MG63 (cell line): ENCODE measurements at regions not wholly inside any gene's neighbourhood (a gene's known extent, or its start where the extent isn't known, plus 50 kb on each side); places are given as distances from the start of the nearest gene placed in this dataset.
"Not testable (repeated sequence)": the region's sequence is repeated elsewhere in the genome, so short reads cannot be mapped to it uniquely, and the experiment has no call there.

Source experiments
- DNase-seq: peaks from one replicate; pipeline ENCODE4 v3.0.0-alpha.2; 2020
- H3K27me3 ChIP-seq: fragments of 250-450 bp; sonication (Bioruptor Pico); 2 replicates; pipeline ENCODE4 v1.5.1; 2020; ENCODE audit warnings: mild to moderate bottlenecking, moderate library complexity
- H3K36me3 ChIP-seq: fragments of 250-450 bp; sonication (Bioruptor Pico); 2 replicates; pipeline ENCODE4 v1.5.1; 2020; ENCODE audit warnings: mild to moderate bottlenecking, moderate library complexity
- H3K4me3 ChIP-seq: fragments of 250-450 bp; sonication (Bioruptor Pico); 2 replicates; pipeline ENCODE4 v1.5.1; 2020; ENCODE audit warnings: mild to moderate bottlenecking, moderate library complexity
- H3K9me3 ChIP-seq: fragments of 250-450 bp; sonication (Bioruptor Pico); 2 replicates; pipeline ENCODE4 v1.5.1; 2020; ENCODE audit warnings: mild to moderate bottlenecking, moderate library complexity

- DNase-seq = no peak
- Histone ChIP-seq H3K9me3 (no peaks in the 10 kb centered on the region), H3K4me3 (no peak overlapping the region), H3K36me3 (no peaks in the 10 kb centered on the region), H3K27me3 (peaks cover 50% of the 10 kb centered on the region)
Measured at GRCh38 chr20:48503166-48503815, 324.5 kb downstream of the PREX1 start.

- Histone ChIP-seq H3K4me3 (no peak overlapping the region), H3K36me3 (no peaks in the 10 kb centered on the region), H3K9me3 (no peaks in the 10 kb centered on the region), H3K27me3 (peaks cover 50% of the 10 kb centered on the region)
- DNase-seq = no peak
Measured at GRCh38 chr20:48502758-48503157, 325.0 kb downstream of the PREX1 start.

- no peak overlapping the region for H3K4me3 ChIP-seq
- peaks cover 50% of the 10 kb centered on the region for H3K27me3 ChIP-seq
- no peaks in the 10 kb centered on the region for H3K36me3 ChIP-seq
- no peak for DNase-seq
- no peaks in the 10 kb centered on the region for H3K9me3 ChIP-seq
Measured at GRCh38 chr20:48502016-48502415, 325.8 kb downstream of the PREX1 start.

GRCh38 chr20:48500900-48501299 is 326.9 kb downstream of the PREX1 start:
- DNase-seq, H3K9me3 ChIP-seq, H3K36me3 ChIP-seq, H3K4me3 ChIP-seq: not testable (repeated sequence)
- peaks cover 52% of the 10 kb centered on the region for H3K27me3 ChIP-seq

- not testable (repeated sequence) for H3K36me3 ChIP-seq, H3K9me3 ChIP-seq, H3K4me3 ChIP-seq, DNase-seq
- peaks cover 56% of the 10 kb centered on the region for H3K27me3 ChIP-seq
Measured at GRCh38 chr20:48498939-48499338, 328.9 kb downstream of the PREX1 start.

GRCh38 chr20:48498125-48498524 is 329.7 kb downstream of the PREX1 start:
- DNase-seq, H3K4me3 ChIP-seq: not testable (repeated sequence)

GRCh38 chr20:48493966-48494365 is 333.8 kb downstream of the PREX1 start:
- Histone ChIP-seq H3K27me3 (peaks cover 12% of the 10 kb centered on the region; the same call in 1 of the 2 replicates), H3K36me3 (no peaks in the 10 kb centered on the region), H3K9me3 (no peaks in the 10 kb centered on the region), H3K4me3 (no peak overlapping the region)
- no peak for DNase-seq

More at GRCh38 chr20:48498125-48498524, 329.7 kb downstream of the PREX1 start:
- peaks cover 50% of the 10 kb centered on the region for H3K27me3 ChIP-seq
- not testable (repeated sequence) for H3K36me3 ChIP-seq, H3K9me3 ChIP-seq

- H3K36me3 ChIP-seq, H3K9me3 ChIP-seq, H3K4me3 ChIP-seq, DNase-seq: not testable (repeated sequence)
- H3K27me3 ChIP-seq = peaks cover 11% of the 10 kb centered on the region; the same call in 1 of the 2 replicates
Measured at GRCh38 chr20:48493331-48493730, 334.5 kb downstream of the PREX1 start.

- DNase-seq = no peak
- Histone ChIP-seq H3K9me3 (no peaks in the 10 kb centered on the region), H3K4me3 (no peak overlapping the region), H3K36me3 (no peaks in the 10 kb centered on the region), H3K27me3 (peaks cover 11% of the 10 kb centered on the region; the same call in 1 of the 2 replicates)
Measured at GRCh38 chr20:48492715-48493070, 335.1 kb downstream of the PREX1 start.

- Histone ChIP-seq H3K36me3 (no peaks in the 10 kb centered on the region), H3K9me3 (no peaks in the 10 kb centered on the region), H3K4me3 (no peak overlapping the region), H3K27me3 (peaks cover 11% of the 10 kb centered on the region; the same call in 1 of the 2 replicates)
- DNase-seq = no peak
Measured at GRCh38 chr20:48492015-48492714, 335.6 kb downstream of the PREX1 start.

GRCh38 chr20:48490961-48491831 is 336.6 kb downstream of the PREX1 start:
- Histone ChIP-seq H3K9me3 (no peaks in the 10 kb centered on the region), H3K4me3 (no peak overlapping the region), H3K36me3 (no peaks in the 10 kb centered on the region), H3K27me3 (peaks cover 13% of the 10 kb centered on the region; the same call in 1 of the 2 replicates)
- no peak for DNase-seq

GRCh38 chr20:48490341-48490740 is 337.5 kb downstream of the PREX1 start:
- not testable (repeated sequence) for H3K36me3 ChIP-seq, DNase-seq, H3K27me3 ChIP-seq, H3K9me3 ChIP-seq, H3K4me3 ChIP-seq

- H3K9me3 ChIP-seq = no peaks in the 10 kb centered on the region
- peaks cover 6% of the 10 kb centered on the region; the same call in 1 of the 2 replicates for H3K27me3 ChIP-seq
- H3K4me3 ChIP-seq = no peak overlapping the region
- DNase-seq = peak; percentile 19
- no peaks in the 10 kb centered on the region for H3K36me3 ChIP-seq
Measured at GRCh38 chr20:48489656-48490055, 338.1 kb downstream of the PREX1 start.

- no peak for DNase-seq
- no peaks in the 10 kb centered on the region for H3K36me3 ChIP-seq
- no peak overlapping the region for H3K4me3 ChIP-seq
- no peaks in the 10 kb centered on the region for H3K9me3 ChIP-seq
- peaks cover 5% of the 10 kb centered on the region; the same call in 1 of the 2 replicates for H3K27me3 ChIP-seq
Measured at GRCh38 chr20:48489046-48489463, 338.7 kb downstream of the PREX1 start.

- not testable (repeated sequence) for H3K36me3 ChIP-seq, H3K27me3 ChIP-seq, H3K4me3 ChIP-seq, H3K9me3 ChIP-seq, DNase-seq
Measured at GRCh38 chr20:48488334-48489034, 339.3 kb downstream of the PREX1 start.

GRCh38 chr20:48486065-48486464 is 341.7 kb downstream of the PREX1 start:
- Histone ChIP-seq H3K9me3 (no peaks in the 10 kb centered on the region), H3K4me3 (no peak overlapping the region), H3K27me3 (peaks cover 25% of the 10 kb centered on the region), H3K36me3 (no peaks in the 10 kb centered on the region)
- no peak for DNase-seq

- not testable (repeated sequence) for DNase-seq, H3K36me3 ChIP-seq, H3K9me3 ChIP-seq, H3K4me3 ChIP-seq
- peaks cover 35% of the 10 kb centered on the region for H3K27me3 ChIP-seq
Measured at GRCh38 chr20:48485153-48485552, 342.6 kb downstream of the PREX1 start.
